GM23248 (cell line): ENCODE measurements at regions not wholly inside any gene's neighbourhood (a gene's known extent, or its start where the extent isn't known, plus 50 kb on each side); places are given as distances from the start of the nearest gene placed in this dataset.
A peak's percentile ranks its signal among the peaks of the same experiment; 100 is the strongest.

Experiments
- DNase-seq: peaks from one replicate; pipeline ENCODE4 v3.0.0-alpha.2; 2015
- H2AFZ ChIP-seq: fragments of 200-600 bp; sonication (generic); 2 replicates; pipeline ENCODE4 v1.6.1; 2016; ENCODE audit warnings: antibody characterized with exemption
- H3F3A ChIP-seq: fragments of 200-600 bp; sonication (generic); 2 replicates; pipeline ENCODE4 v1.6.1; 2016; ENCODE audit warnings: mild to moderate bottlenecking, antibody characterized with exemption, mixed run types; ENCODE audit not compliant: insufficient read depth
- H3K27ac ChIP-seq: fragments of 200-600 bp; sonication (generic); 2 replicates; pipeline ENCODE4 v1.5.1; 2016; ENCODE audit warnings: mild to moderate bottlenecking
- H3K27me3 ChIP-seq: fragments of 200-600 bp; sonication (generic); replicated peaks from 2 replicates; pipeline ENCODE4 v1.6.1; 2016; ENCODE audit warnings: mild to moderate bottlenecking; ENCODE audit not compliant: insufficient read depth
- H3K36me3 ChIP-seq: fragments of 200-600 bp; sonication (generic); 2 replicates; pipeline ENCODE4 v1.6.1; 2016; ENCODE audit warnings: low read depth, mild to moderate bottlenecking
- H3K4me1 ChIP-seq: fragments of 200-600 bp; sonication (generic); 2 replicates; pipeline ENCODE4 v1.6.1; 2016; ENCODE audit warnings: mild to moderate bottlenecking; ENCODE audit not compliant: insufficient read depth
- H3K4me2 ChIP-seq: fragments of 200-600 bp; sonication (generic); one replicate; pipeline ENCODE4 v1.6.1; 2016; ENCODE audit warnings: mild to moderate bottlenecking; ENCODE audit not compliant: unreplicated experiment
- H3K4me3 ChIP-seq: fragments of 200-600 bp; sonication (generic); 2 replicates; pipeline ENCODE4 v1.5.1; 2016; ENCODE audit warnings: mild to moderate bottlenecking
- H3K79me2 ChIP-seq: fragments of 200-600 bp; sonication (generic); 2 replicates; pipeline ENCODE4 v1.6.1; 2016; ENCODE audit warnings: mild to moderate bottlenecking; ENCODE audit not compliant: insufficient read depth
- H3K9ac ChIP-seq: fragments of 200-600 bp; sonication (generic); 2 replicates; pipeline ENCODE4 v1.6.1; 2016; ENCODE audit warnings: mild to moderate bottlenecking
- H3K9me2 ChIP-seq: fragments of 200-600 bp; sonication (generic); 2 replicates; pipeline ENCODE4 v1.6.1; 2016; ENCODE audit warnings: mixed run types, mild to moderate bottlenecking, moderate library complexity; ENCODE audit not compliant: insufficient read depth
- H3K9me3 ChIP-seq: fragments of 200-600 bp; sonication (generic); one replicate; pipeline ENCODE4 v1.6.1; 2017; ENCODE audit warnings: low read depth
- H4K20me1 ChIP-seq: fragments of 200-600 bp; sonication (generic); 2 replicates; pipeline ENCODE4 v1.6.0; 2016; ENCODE audit not compliant: insufficient read depth
- EZH2 ChIP-seq: fragments of 200-600 bp; sonication (generic); IDR thresholded peaks from 2 replicates; pipeline ENCODE4 v1.6.1; 2018; ENCODE audit warnings: antibody characterized with exemption, mild to moderate bottlenecking; ENCODE audit not compliant: insufficient read depth, poor library complexity, severe bottlenecking
- EZH2phosphoT487 ChIP-seq: fragments of 200-600 bp; sonication (generic); IDR thresholded peaks from 2 replicates; pipeline ENCODE4 v1.6.1; 2018; ENCODE audit warnings: antibody characterized with exemption, moderate library complexity, mild to moderate bottlenecking, low read depth; ENCODE audit not compliant: insufficient read depth
- WGBS, 2 experiments: methylation state at CpG; one replicate each; pipeline ENCODE4 v1.1.6; 2015 to 2017; ENCODE audit warnings: low lambda C conversion rate in 2 of 2, low coverage in 1 of 2; ENCODE audit errors: missing lambda C conversion rate in 2 of 2; 5-methylcytosine and 5-hydroxymethylcytosine counted together
- in situ Hi-C: fragments of 300-500 bp; cut with MboI; formaldehyde crosslinking; loops from 2 replicates; pipeline ENCODE4 v1.15.0; 2020

- TF ChIP-seq EZH2 (no peak), EZH2phosphoT487 (0 out of 2 replicates have a peak, but pooled peaks have one; percentile 73)
- Histone ChIP-seq H3K79me2 (no peaks in the 10 kb centered on the region), H2AFZ (no peak overlapping the region), H3K27ac (no peak overlapping the region), H3F3A (peaks cover 31% of the 10 kb centered on the region), H3K9me2 (no peaks in the 10 kb centered on the region), H3K9ac (no peak overlapping the region), H3K4me3 (no peak overlapping the region), H3K4me1 (peaks cover 15% of the 10 kb centered on the region), H3K9me3 (no peaks in the 10 kb centered on the region), H4K20me1 (no peaks in the 10 kb centered on the region), H3K4me2 (peak overlapping the region; percentile 36), H3K36me3 (no peaks in the 10 kb centered on the region), H3K27me3 (peaks cover 86% of the 10 kb centered on the region)
- peak; percentile 72 for DNase-seq
- in situ Hi-C loops, result loop anchor here (10.0 kb wide), 2 partner anchors 236 to 326 kb away; partner anchors contain the start of gene RBPJ
- WGBS, 2 experiments, result 0 to 2% methylated on average over 4 of the region's 4 CpGs
These were observed 174.5 kb downstream of the SMIM20 start for GRCh38 chr4:26088433-26088928.

GRCh38 chr4:26093551-26093950 lies 179.5 kb downstream of the SMIM20 start:
- Histone ChIP-seq H4K20me1 (no peaks in the 10 kb centered on the region), H3K9me2 (no peaks in the 10 kb centered on the region), H3K79me2 (no peaks in the 10 kb centered on the region), H3K4me1 (peaks cover 6% of the 10 kb centered on the region; the same call in 1 of the 2 replicates), H3K36me3 (no peaks in the 10 kb centered on the region), H2AFZ (no peak overlapping the region), H3K4me2 (no peak overlapping the region), H3K9ac (no peak overlapping the region), H3K27ac (no peak overlapping the region), H3K9me3 (no peaks in the 10 kb centered on the region), H3K27me3 (peaks cover 95% of the 10 kb centered on the region), H3F3A (peaks cover 11% of the 10 kb centered on the region), H3K4me3 (no peak overlapping the region)
- 22 to 26% methylated on average over 3 of the region's 3 CpGs for WGBS, 2 experiments
- in situ Hi-C loops, result no loop called here
- no peak for TF ChIP-seq EZH2
- no peak for TF ChIP-seq EZH2phosphoT487
- no peak for DNase-seq

- Histone ChIP-seq H3K36me3 (no peaks in the 10 kb centered on the region), H3K9me2 (no peaks in the 10 kb centered on the region), H3K79me2 (no peaks in the 10 kb centered on the region), H3F3A (peaks cover 5% of the 10 kb centered on the region), H3K27ac (no peak overlapping the region), H2AFZ (no peak overlapping the region), H3K9me3 (no peaks in the 10 kb centered on the region), H3K4me3 (no peak overlapping the region), H3K27me3 (peaks cover 98% of the 10 kb centered on the region), H3K9ac (no peak overlapping the region), H3K4me2 (no peak overlapping the region), H4K20me1 (no peaks in the 10 kb centered on the region), H3K4me1 (0 out of 2 replicates have a peak, but pooled peaks cover 1% of the 10 kb centered on the region)
- in situ Hi-C loops, result no loop called here
- WGBS, 2 experiments, result 47 to 55% methylated on average over 2 of the region's 2 CpGs
- no peak for DNase-seq
- TF ChIP-seq EZH2 (no peak), EZH2phosphoT487 (no peak)
These were observed 180.1 kb downstream of the SMIM20 start for GRCh38 chr4:26094076-26094475.

- Histone ChIP-seq H3K4me1 (no peaks in the 10 kb centered on the region), H3K36me3 (no peaks in the 10 kb centered on the region), H3K4me2 (no peak overlapping the region), H2AFZ (no peak overlapping the region), H3K9me2 (no peaks in the 10 kb centered on the region), H3K27ac (no peak overlapping the region), H3K79me2 (no peaks in the 10 kb centered on the region), H3F3A (no peaks in the 10 kb centered on the region), H3K9ac (no peak overlapping the region), H3K4me3 (no peak overlapping the region), H4K20me1 (no peaks in the 10 kb centered on the region), H3K9me3 (peaks cover 4% of the 10 kb centered on the region), H3K27me3 (peaks cover 98% of the 10 kb centered on the region)
- in situ Hi-C loops, result no loop called here
- 65 to 67% methylated on average over 1 of the region's 1 CpG for WGBS, 2 experiments
- DNase-seq, result no peak
- TF ChIP-seq EZH2phosphoT487, result no peak
- TF ChIP-seq EZH2, result no peak
These were observed 180.9 kb downstream of the SMIM20 start for GRCh38 chr4:26094911-26095310.

- TF ChIP-seq EZH2 (no peak), EZH2phosphoT487 (no peak)
- Histone ChIP-seq H3F3A (no peaks in the 10 kb centered on the region), H3K9me3 (peaks cover 4% of the 10 kb centered on the region), H3K4me2 (no peak overlapping the region), H3K9me2 (no peaks in the 10 kb centered on the region), H3K79me2 (no peaks in the 10 kb centered on the region), H3K4me3 (no peak overlapping the region), H3K4me1 (no peaks in the 10 kb centered on the region), H3K9ac (no peak overlapping the region), H3K27me3 (peaks cover 86% of the 10 kb centered on the region), H3K36me3 (no peaks in the 10 kb centered on the region), H2AFZ (no peak overlapping the region), H4K20me1 (no peaks in the 10 kb centered on the region), H3K27ac (no peak overlapping the region)
- DNase-seq, result no peak
- in situ Hi-C loops, result no loop called here
These were observed 185.9 kb downstream of the SMIM20 start for GRCh38 chr4:26099967-26100366.
